ENCODE measurements at regions not wholly inside any gene's neighbourhood (a gene's known extent, or its start where the extent isn't known, plus 50 kb on each side); places are given as distances from the start of the nearest gene placed in this dataset.

- no peak for DNase-seq (ENCODE audit: low read depth)
These were observed 218.6 kb downstream of the TMEM38B start for GRCh38 chr9:105912863-105913516.

GRCh38 chr9:105921057-105921726 lies 226.9 kb downstream of the TMEM38B start:
- no peak for DNase-seq (ENCODE audit: low read depth)

GRCh38 chr9:105928416-105928815 lies 234.1 kb downstream of the TMEM38B start:
- DNase-seq (ENCODE audit: low read depth), result no peak

- DNase-seq (ENCODE audit: low read depth), result no peak
These were observed 235.8 kb downstream of the TMEM38B start for GRCh38 chr9:105930011-105930627.

- DNase-seq (ENCODE audit: low read depth), result no peak
These were observed 237.9 kb downstream of the TMEM38B start for GRCh38 chr9:105932276-105932675.

GRCh38 chr9:105950448-105950847 lies 256.1 kb downstream of the TMEM38B start:
- DNase-seq (ENCODE audit: low read depth), result no peak

- no peak for DNase-seq (ENCODE audit: low read depth)
These were observed 256.6 kb downstream of the TMEM38B start for GRCh38 chr9:105950894-105951293.

- no peak for DNase-seq (ENCODE audit: low read depth)
These were observed 260.2 kb downstream of the TMEM38B start for GRCh38 chr9:105954517-105954916.

- DNase-seq (ENCODE audit: low read depth), result no peak
These were observed 263.5 kb downstream of the TMEM38B start for GRCh38 chr9:105957830-105958229.

- DNase-seq (ENCODE audit: low read depth), result no peak
These were observed 264.2 kb downstream of the TMEM38B start for GRCh38 chr9:105958587-105958986.

- DNase-seq (ENCODE audit: low read depth), result no peak
These were observed 265.2 kb downstream of the TMEM38B start for GRCh38 chr9:105959531-105959930.

- no peak for DNase-seq (ENCODE audit: low read depth)
These were observed 269.2 kb downstream of the TMEM38B start for GRCh38 chr9:105963343-105964099.

GRCh38 chr9:105964156-105964555 lies 269.8 kb downstream of the TMEM38B start:
- DNase-seq (ENCODE audit: low read depth), result no peak

GRCh38 chr9:105966834-105967233 lies 272.5 kb downstream of the TMEM38B start:
- DNase-seq (ENCODE audit: low read depth), result no peak

GRCh38 chr9:105967248-105967647 lies 272.9 kb downstream of the TMEM38B start:
- DNase-seq (ENCODE audit: low read depth), result no peak

GRCh38 chr9:105967797-105968196 lies 273.5 kb downstream of the TMEM38B start:
- DNase-seq (ENCODE audit: low read depth), result no peak

GRCh38 chr9:105968811-105969466 lies 274.6 kb downstream of the TMEM38B start:
- DNase-seq (ENCODE audit: low read depth), result no peak

GRCh38 chr9:105969636-105970035 lies 275.3 kb downstream of the TMEM38B start:
- DNase-seq (ENCODE audit: low read depth), result no peak

- DNase-seq (ENCODE audit: low read depth), result no peak
These were observed 277.6 kb downstream of the TMEM38B start for GRCh38 chr9:105971986-105972385.

- no peak for DNase-seq (ENCODE audit: low read depth)
These were observed 278.3 kb downstream of the TMEM38B start for GRCh38 chr9:105972466-105973204.

GRCh38 chr9:105973951-105974351 lies 279.6 kb downstream of the TMEM38B start:
- DNase-seq (ENCODE audit: low read depth), result no peak

All from LHCN-M2 (cell line).